Midbrain (tissue), 1 donor: ENCODE measurements at regions not wholly inside any gene's neighbourhood (a gene's known extent, or its start where the extent isn't known, plus 50 kb on each side); places are given as distances from the start of the nearest gene placed in this dataset.
"Not testable (repeated sequence)": the region's sequence is repeated elsewhere in the genome, so short reads cannot be mapped to it uniquely, and the experiment has no call there.

Source experiments
- DNase-seq: peaks from one replicate; lab custom pipeline; 2025; lab: John Stamatoyannopoulos, UW

- not testable (repeated sequence) for DNase-seq
These were observed 77.6 kb downstream of the HHIPL2 start for GRCh38 chr1:222470252-222470805.

DNA sequence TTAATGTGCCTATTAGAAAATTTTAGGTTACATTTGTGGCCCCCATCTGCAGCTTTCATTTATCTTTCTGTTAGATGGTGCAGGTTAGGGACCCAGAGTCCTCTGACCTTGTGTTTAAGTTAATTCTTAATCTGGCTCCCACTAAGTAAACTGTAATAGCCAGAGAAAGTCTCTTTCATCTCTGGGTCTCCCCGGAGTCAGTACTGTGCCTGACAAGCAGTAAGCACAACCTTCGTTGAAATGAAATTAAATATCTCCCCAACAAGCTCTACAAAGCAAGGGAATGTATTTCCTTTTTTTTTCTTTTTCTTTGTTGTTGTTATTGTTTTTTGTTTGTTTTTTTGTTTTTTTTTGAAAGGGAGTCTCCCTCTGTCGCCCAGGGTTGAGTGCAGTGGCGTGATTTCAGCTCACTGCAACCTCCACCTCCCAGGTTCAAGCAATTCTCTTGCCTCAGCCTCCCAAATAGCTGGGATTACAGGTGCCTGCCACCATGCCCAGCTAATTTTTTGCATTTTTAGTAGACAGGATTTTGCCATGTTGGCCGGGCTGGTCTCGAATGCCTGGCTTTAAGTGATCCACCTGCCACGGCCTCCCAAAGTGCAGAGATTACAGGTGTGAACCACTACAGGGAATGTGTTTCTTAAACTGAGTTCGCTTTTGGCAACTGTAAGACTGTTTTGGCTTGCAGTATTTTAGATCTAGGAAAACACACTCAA, 81.6 kb downstream of the HHIPL2 start:
- no peak for DNase-seq

DNA sequence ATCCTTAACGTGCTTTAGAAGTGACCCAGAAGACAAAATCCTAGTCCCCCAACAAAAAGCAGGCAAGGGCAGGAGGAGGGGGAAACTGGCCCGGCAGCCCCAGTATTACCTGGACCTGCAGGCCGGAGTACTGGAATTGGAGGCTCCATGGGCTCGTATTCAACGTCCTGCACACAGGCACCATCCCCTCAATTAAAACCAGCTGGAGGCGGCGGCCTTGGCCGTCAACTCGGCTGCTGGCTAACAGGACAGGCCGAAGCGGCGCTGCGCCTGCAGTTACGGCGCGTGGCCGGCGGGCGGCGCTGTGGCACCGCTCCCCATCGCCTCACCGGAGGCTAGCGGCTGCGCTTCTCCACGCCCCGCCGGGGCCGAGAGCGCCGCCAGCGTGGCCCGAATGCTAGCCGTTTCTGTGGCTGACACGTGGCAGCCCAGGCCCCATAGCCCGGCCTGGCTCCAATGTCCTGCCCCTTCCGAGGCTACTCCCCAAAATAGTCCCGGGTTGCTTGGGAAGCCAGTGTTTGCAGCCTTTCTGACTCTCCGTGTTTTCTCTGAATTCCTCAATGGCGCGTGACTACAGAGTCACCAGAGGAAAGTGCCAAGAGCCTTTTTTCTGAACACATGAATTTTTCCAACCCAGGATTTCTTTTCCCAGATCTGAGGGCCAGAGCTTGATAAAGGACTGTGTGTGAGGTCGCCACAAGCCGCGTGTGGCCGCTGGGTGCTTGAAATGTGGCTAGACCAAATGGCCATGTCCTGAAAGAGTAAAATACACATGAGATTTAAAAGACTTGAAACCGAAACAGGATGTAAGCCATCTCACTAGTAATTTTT, 82.5 kb downstream of the HHIPL2 start:
- DNase-seq, result peak; percentile 92

DNA sequence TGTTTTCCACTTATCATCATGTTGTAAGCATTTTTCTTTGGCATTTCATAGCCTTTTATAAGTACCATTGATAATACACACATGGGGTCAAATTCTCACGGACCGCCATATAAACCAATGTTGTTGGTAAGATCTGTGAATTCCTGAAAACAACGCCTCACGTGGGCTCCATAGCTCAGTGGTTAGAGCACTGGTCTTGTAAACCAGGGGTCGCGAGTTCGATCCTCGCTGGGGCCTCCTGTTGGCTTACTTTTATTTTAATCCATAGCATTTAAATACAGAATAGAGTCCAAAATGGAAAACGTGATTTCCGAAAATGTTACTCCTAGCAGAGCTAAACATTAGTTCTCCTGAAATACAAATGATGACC, 83.1 kb downstream of the HHIPL2 start:
- DNase-seq, result peak; percentile 63

GRCh38 chr1:222463059-222463730, 84.7 kb downstream of the HHIPL2 start:
- no peak for DNase-seq

DNA sequence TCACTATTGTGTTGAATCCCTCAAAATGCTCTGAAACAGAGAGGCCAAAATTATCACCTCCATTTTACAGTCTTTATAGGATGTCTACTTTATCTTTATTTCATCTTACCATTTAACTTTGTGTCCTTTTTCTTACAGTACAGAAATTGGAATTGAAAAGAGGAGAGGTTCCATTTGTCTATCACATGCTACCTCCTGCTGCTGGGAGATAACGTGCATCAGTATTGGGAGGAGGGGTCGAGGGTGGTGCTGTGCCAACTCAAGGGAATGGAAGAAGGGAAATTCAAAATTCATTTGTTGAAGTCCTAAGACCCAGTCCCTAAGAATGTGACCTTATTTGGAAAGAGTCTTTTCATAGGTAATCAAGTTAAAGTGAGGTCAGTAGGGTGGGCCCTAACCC, 85.3 kb downstream of the HHIPL2 start:
- DNase-seq, result no peak

GRCh38 chr1:222461941-222462340, 86.0 kb downstream of the HHIPL2 start:
- DNase-seq, result no peak

- DNase-seq, result no peak
These were observed 88.3 kb downstream of the HHIPL2 start for GRCh38 chr1:222459652-222460051.

GRCh38 chr1:222457513-222457912, 90.4 kb downstream of the HHIPL2 start:
- DNase-seq, result no peak

DNA sequence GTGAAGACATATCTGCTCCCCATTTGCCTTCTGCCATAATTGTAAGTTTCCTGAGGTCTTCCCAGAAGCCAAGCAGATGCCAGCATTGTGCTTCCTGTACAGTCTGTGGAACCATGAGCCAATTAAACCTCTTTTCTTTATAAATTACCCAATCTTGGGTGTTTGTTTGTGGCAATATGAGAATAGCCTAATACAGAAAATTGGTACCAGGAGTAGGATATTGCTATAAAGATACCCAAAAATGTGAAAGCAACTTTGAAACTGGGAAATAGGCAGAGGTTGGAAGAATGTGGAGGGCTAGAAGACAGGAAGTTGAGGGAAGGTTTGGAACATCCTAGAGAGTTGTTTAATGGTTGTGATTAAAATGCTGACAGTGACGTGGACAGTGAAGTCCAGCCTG, 90.8 kb downstream of the HHIPL2 start:
- DNase-seq, result no peak

DNA sequence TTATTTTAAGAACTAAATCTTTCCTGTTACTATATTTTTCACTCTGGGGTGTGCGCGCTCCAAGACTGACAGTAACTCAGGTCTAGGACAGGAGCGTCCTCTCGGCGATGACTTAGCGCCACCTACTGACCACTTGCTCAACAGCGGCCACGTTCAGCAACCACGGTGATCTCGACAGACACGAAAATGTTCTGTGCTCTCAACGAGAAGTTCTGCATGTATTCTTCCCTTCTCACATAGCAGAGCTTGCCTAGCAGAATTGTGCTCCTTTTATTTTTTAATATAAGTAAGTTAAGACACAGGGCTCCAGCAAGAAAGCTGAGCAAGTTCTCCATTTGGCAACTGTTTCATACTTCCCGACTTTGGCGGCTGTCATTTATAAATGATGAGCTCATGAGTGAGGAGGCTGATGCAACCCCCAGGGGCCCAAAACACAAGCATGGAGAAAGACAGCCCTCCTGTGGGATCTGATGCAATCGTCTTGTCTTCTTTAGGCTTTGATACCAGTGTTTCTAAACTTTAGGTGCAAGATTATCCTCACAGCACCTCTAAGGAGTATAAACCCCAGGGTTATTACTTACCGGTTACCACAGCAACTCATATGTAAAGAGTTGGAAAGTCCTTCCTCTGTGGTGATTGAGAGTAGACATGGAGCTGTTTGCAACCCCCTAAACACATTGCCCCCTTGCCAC, 92.6 kb downstream of the HHIPL2 start:
- peak; percentile 92 for DNase-seq

- DNase-seq, result no peak
These were observed 93.1 kb downstream of the HHIPL2 start for GRCh38 chr1:222454782-222455181.

DNA sequence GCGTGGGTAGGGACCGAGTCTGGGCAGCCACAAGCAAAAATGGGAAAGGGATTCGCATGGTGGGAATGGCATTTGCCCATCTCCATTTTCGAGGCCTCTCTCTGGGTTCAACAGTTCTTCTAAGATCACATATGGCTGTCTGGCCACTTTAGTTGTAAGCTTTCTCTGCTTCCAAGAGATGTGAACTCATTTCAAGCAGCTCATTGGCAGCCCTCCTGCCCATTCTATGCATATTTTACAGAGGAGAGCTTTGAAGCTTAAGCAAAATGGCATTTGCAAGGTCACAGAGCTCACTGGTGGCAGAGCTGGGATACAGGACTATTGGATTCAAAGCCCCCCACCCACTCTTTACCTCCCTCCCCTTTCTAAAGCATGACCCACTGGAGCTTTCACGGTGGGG, 93.7 kb downstream of the HHIPL2 start:
- DNase-seq, result no peak

DNA sequence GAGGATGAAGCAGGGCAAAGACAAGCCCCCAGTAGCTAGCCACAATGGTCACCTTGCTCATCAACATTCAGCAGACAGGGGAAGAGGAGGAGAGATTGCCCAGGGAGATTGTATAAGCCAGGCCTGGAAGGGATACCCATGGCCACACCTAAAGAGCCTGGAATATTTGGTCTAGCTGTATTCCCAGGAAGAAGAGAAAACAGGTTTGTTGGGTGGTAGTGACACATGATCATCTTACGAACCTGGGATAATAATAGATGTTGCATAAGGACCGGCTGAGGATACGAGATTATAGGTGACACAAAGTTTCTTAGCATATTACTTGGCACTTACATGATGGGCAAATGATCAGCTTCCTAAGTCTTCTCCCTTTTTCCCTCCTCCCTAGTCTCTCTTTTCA, 95.9 kb downstream of the HHIPL2 start:
- no peak for DNase-seq

DNA sequence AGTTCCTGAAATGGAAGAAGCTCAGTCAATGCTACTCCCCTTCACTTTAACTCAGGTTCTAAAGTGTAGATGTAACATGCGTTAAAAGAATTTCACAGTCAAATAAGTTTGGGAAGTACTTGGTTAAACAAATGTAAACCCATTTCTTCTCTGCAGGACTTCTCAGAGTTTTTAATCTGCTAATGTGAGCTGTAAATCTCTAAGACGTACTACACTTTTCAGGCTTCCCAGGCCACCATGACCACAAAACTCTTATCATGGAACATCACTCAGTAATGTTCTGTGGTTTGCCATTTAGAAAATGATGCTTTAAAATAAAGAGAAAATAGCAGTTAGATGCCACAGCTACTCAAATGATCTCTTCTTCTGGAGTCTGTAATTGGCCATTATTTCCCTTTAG, 104.3 kb downstream of the HHIPL2 start:
- DNase-seq, result no peak

GRCh38 chr1:222441066-222441465, 106.8 kb downstream of the HHIPL2 start:
- no peak for DNase-seq

DNA sequence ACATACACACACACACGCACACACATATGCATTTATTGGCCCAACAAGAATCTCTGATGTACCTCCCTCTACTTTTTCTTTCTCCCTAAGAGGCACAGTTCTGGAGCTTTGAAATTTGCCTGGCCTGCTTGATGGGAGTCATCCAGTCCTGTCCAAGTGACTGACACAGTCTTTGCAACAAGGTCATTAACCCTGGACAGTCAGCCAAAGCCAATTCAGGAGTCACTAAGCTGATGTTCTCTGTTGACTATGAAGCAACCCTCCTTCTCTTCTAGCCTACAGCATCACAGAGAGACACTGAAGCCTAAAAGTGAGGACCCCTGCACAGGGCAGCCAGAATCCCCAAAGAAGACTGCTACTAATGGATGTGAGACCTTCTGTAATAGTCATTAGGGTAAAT, 123.1 kb downstream of the HHIPL2 start:
- no peak for DNase-seq

DNA sequence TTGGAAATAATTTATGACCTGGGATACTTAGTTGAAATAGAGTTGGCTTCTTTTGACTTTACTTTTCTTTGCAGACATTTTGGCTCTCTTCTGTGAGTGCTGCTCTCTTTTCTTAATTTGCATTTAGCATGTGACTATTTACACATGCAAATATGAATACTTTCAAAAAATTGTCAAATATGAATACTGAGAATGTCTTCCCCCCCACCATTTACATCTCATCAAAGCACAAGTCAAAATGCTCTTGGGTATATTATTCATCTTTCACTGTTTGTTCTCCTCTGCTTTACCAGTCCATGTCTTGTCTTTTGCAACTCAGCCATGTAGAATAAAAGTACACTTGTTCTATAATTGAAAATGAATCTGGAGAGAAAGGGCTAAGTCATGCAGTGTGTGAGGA, 126.5 kb downstream of the HHIPL2 start:
- DNase-seq, result no peak

DNA sequence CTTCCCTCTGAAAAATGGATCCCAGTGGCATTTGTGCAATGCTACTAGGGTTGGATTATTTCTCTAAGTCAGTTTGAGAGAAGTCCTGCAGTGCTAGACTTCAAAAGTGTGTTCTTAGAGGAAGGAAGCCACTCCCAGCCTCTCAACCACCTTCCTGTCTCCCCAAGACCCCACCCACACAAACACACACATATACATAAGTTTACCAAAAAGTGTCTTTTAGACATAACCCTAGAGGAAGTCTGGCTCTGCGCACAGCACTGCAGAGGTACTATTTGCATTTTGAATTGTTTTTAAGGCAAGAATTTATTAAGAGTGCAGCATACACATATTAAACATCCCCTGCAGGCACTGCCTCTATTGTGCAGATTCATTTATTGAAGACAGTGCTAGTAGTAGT, 127.3 kb downstream of the HHIPL2 start:
- no peak for DNase-seq

GRCh38 chr1:222418654-222419053, 129.2 kb downstream of the HHIPL2 start:
- DNase-seq, result no peak

- no peak for DNase-seq
These were observed 130.6 kb downstream of the HHIPL2 start for GRCh38 chr1:222417264-222417663.
